HG02678 (cell line): ENCODE measurements at regions not wholly inside any gene's neighbourhood (a gene's known extent, or its start where the extent isn't known, plus 50 kb on each side); places are given as distances from the start of the nearest gene placed in this dataset.

Experiments used
- ATAC-seq: cut with Tn5 transposase; IDR thresholded peaks from one replicate; pipeline ENCODE4 v1.9.1; 2021; ENCODE audit warnings: mild to moderate bottlenecking, moderate library complexity; ENCODE audit not compliant: unreplicated experiment

DNA sequence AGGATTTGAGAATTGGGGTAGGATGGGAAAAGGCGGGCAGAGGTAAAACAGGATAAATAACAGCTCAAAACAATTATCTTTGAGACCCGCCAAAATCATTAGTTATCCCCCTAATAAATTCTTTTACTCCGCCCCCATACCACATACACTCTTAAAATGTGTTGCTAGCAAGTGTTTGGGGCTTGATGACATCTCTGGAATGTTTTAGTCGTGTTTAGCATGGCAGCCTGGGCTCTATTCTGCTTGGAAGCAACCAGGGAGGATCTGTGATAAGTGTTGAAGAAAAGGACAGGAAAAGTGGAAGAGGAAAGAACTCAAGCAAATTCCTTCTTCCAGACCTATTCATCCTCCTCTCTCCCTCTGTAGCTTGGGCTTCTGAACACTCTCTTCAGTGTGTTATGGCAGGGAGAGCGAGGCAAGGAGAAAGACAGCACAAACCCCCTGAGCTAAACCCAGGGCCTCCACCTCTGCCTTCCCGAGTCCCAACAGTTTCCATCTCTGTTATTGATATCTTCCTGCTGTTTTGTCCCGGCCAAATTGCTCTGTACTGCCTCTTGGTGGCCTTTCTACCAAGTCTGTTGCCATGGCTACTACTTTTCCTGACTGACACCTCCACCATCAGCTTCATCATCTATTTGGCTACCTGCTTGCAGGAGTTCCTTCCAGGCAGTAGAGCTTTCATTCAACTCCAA is 135.8 kb downstream of the RPL22L1 start:
- ATAC-seq: no peak

DNA sequence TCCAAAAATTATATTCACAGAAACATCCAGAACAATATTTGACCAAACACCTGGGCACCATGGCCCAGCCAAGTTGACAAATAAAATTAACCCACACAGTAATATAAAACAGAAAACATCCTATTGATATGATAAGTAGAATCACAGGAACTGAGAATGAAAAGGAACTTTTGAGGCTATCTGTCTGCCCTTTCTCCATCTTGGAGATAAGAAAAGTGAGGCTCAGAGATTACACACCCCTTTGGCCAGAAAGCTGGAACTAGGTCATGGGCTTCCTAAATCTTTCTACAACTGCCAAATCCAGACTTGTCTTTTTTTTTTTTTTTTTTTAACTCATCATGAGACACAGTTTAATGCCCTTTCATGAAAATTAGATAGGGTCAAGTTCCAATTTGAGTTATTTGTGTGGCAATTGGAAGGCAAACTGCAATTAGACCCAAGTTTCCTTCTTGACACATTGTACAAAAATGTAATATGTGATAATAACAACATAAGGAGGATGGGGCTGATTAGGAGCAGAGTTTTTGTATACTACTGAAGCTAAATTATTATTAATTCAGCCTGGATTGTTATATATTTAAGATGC is 137.2 kb downstream of the RPL22L1 start:
- ATAC-seq: no peak

DNA sequence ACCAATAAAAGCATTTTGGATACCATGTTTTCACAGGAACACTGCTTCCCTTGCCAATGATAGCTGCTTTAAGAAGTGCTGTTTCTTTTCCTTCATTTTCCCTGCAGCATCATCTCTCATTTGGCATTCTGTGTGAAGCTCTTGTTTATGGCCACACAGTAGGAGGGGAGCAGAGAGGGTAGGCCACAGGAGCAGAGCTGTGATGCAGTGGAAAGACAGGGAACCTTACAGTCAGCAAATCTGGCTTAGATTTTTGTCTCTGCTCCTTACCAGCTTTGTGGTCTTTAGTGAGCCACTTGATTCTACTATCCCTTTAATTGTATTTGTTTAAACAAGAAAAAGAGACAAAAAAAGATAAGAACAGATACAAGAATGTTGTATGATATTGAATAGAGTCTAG is 138.7 kb downstream of the RPL22L1 start:
- ATAC-seq: no peak

DNA sequence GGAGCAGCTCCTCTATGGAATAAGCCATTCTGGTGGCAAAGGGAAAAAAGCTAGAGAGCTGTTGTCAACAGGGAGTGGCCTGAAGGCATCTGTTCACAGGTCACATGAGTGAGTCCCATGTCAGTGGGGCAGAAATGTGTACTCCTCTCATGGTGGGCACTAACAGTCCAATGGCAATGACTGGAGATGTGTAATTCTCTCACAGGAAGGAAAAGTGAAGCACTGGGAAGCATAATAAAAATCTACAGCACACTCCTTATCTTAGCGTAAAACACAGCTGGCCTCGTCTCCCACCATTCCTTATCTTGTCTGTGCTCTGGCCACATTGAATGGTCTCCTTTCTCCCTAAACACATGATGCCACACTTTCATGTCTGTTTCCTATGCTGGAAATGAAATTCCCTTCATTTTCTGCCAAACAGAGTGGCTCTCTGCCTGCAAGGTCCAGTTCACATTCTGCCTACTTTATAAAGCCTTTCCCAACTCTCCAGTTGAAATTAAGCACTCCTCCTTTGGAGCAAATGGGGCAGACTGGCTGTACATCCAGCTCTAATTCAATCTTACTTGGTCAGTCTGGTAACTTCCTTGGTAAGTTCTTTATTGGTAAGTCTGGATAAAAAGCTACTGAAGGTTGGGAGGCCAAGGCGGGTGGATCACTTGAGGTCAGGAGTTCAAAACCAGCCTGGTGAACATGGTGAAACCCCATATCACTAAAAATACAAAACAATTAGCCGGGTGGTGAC is 139.8 kb downstream of the RPL22L1 start:
- no peak for ATAC-seq

DNA sequence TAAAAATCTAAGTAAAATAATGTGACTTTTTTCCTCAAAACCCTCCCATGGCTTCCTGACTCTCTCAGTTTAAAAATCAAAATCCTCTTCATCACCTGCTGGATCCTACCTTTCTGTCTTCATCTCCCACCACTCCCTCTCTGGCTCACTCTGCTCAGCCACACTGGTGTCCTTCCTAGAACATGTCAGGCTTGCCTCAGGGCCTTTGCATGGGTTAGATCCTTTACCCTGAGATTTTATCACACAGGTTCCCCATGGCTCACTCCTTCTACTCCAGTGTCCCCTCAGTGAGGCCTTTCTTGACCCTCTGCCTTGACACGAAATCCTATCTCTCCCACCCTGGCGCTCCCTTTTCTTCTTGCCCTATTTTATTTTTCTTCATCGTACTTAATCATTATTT is 141.8 kb downstream of the RPL22L1 start:
- ATAC-seq: no peak

DNA sequence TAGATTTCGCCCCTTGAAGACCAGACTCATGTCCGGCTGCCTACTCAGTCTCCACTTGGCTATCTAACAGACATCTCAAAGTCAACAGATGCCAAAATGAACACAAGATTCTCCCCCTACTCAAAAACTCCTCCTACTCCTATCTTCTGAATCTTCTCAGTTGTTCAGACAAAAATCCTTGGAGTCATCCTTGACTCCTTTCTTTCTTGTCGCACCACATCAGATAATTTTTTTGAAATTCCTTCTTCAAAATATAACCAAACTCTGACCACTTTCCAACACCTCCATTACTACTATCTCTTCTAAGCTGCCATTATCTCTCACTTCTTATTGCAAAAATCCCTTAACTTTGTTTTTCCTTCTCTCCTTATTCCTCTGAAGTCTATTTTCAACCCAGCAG is 141.9 kb upstream of the SLC7A14 start:
- ATAC-seq: no peak

DNA sequence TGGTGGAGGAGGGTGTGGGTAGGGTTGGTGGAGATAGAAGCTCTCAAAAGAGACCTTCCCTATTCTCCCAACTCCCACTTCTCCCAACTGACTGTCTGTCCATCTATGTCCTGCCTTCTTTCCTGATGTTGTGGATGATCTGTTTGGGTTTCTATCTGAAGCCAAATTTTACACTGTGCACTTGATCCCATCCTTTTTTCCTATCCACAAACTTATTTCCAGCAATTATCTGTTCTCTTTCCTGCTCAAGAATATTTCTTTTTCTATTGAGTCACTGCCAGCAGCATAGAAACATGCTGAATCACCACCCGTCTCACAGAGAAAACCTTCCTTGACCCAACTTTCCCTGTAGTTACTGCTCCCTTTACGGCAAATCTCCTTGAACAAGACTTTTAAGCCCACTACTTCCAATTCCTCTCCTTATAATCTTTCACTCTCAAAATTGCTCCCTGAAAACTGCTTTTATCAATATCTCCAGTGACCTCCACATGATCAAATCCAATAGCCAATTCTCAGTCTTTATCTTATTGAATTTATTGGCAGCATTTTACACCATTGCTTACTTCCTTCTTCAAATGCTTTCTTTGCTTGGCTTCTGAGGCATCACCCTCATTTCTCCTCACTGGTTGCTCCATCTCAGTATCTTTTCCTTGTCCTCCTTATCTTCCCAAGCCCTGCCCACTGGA is 141.2 kb upstream of the SLC7A14 start:
- ATAC-seq: no peak

DNA sequence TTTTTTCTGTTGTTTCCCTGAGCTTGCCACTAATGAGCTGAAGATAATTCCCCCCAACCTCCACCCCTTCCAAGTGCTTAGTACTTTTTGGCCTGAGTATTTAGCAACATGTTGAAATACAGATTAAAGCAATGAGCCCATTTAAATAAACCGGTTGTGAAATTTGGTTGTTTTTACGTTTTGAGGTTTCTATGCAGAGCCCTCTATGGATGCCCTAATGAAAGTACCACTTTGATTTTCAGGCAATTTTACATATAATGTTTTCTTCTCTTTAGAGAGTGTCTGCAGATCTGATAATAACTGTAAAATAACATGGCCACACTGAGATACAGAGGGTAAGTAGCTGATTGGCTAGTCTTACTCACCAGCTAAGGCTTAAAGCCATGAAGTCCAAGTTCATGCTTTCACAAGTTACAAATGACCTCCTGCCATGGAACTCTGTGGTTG is 139.4 kb upstream of the SLC7A14 start:
- ATAC-seq: no peak

DNA sequence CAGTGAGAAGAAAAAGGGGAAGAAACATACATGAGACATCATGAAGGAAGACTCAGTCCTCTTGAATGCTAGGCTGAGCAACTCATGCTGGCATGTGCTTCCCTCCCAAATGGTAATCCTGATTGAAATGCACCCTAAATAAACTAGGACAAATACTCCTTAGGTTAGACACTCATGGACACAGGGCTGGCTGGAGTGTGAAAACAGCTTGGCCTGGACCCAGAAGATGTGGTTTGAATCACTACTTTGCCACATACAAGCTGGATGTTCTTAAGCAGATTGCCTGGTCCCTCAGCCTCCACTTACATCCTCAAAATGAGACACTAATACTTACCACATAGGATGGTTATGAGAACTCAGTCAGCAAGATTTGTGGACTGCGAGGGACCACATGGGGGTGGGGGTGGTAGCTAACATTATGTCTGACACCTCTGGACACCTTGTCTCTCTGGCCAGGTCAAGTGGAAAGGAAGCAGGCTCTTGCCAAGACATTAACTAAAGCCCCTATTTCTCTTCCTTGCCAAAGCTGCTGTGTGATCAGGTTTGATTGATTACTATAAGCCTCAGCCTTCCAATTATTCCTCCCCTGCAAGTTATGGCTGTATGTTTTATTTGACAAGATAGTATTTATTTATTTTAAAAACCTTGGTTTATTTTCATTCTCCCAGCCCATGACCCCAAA is 138.9 kb upstream of the SLC7A14 start:
- no peak for ATAC-seq

DNA sequence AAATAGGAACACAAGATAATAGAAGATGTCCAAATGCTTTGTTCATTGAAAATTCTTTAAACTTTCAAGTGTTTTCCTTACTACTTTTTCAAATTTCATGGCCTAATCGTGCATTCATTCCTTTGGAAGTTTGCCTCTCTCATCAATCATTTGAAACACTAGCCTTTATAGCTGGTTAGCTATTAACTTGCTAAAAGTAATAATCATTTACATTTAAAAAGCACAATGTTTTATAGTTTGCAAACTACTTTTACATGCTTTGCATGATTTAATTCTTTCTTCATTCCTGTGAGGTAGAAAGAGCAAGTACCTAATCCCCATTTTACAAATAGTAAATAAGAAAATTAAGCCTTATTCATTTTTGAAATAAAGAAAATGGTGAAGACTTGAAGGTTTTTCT is 137.4 kb upstream of the SLC7A14 start:
- no peak for ATAC-seq

DNA sequence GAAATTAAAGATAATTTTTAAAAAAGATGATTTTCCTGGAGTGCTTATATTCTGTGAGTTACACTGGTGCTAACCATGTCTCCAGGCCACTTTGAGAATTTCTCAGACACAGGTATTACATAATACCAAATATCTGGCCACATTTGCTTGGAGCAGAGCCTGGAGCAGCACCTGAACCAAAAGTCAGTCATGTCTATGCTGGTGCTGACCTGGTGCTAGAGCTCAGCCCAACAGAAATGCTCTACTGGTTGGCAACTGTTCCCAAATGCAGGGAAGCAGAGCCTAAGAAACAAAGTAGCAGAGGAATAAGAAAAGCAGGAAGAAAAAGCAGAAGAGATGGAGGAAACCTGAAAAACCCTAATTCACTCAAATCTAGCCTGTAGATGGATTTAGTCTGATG is 135.7 kb upstream of the SLC7A14 start:
- no peak for ATAC-seq

DNA sequence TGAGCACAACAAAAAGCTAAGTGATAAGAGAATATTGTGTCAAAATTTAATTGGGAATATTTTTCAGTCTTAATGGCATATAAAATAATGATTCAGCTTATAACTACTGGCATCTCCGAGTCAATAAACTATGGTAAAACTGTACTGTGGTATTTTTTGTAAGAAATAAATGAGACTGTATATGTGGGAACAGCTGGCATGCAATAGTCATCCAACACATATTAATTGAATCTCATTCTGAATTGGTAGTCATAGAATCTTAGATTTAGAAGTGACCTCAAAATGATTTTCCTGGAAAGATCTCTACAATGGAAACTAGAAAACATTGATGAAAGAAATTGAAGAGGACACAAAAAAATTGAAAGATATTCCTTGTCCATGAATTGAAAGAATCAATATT is 133.4 kb upstream of the SLC7A14 start:
- no peak for ATAC-seq

DNA sequence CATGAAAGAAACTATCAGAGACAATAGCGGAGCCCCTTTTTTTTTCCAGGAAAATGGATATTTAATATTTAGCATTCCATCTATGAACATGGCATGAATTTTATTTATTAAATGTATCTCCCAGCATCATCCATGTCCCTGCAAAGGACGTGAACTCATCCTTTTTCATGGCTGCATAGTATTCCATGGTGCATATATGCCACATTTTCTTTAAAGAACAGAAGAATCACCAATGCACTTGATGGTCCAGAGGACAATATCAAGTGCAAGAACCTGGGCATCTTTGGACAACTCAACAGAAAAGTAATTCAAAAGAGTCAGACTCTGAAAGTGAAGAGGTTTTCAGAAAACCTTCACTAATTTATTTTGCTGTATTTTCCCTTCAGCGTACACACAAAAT is 133.0 kb upstream of the SLC7A14 start:
- ATAC-seq: no peak

DNA sequence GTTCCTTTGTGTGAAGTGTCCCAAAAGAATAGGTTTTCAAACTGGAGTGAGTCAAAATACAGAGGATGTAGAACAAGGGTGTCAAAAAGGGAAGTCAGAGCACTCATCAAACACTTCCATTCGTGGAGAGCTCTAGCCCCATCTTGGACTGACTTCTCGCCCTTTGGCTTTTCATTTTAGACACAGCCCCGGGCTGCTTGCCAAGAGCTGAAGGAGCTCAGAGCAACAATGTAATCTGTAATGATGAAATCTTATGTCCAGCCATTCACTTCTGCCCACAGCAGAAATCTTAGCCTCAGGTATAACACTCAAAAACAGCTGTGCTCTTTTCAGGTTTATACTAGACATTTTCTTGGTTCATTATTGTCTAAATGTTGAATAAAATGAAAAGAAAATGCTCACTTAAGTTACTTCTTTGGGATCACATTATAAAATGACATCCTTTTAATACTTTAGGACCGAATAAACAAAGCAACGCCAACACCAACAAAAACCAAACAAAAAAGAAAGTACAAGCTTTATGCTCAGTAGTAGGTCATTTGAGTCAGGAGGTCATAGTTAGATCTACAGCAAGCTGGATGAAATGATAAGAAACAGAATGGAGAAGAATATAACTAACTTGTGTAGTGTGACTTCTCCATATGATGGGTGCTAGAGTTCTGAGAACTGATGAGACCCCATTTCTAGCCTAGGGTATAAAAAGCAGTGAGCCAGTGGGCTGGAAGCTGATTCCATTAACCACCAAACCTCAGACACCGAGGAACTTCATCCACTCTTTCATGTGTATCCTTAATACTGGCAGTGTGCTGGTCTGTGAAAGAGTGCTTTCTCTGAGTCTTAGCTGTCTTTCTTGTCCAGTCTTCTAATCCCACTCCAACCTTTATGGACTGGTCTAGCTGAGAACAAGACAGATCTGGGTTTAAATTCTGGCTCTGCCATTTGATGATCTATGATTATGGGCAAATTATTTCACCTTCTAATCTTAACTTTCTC is 131.8 kb upstream of the SLC7A14 start:
- no peak for ATAC-seq

DNA sequence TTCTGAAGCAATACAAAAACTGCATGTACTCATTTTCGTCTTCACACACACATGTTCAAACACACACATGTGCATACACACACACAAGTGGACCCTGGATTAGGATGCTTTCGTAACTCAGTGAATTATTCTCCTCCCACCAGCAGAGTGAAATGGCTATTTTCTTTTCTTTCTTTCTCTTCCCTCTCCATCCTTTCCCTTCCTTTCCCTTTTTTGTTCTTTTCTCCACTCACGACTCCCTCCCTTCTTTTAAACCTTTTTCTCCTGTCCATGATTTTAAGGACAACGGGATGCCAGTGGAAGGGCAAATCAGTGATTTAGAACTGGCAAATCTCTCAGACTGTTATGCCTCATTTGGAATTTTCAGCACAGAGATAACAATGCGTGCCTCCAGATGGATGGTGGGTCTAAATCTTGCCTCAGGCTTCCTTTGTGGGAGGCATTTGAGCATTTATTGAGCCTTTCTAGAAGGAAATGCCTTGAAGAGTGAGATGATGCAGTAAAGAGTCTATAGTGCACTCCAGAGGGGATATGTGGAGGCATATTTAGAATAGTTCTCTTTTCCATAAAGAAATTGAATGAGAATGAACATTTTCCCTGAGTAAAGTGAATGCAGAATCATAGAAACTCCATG is 130.4 kb upstream of the SLC7A14 start:
- no peak for ATAC-seq

DNA sequence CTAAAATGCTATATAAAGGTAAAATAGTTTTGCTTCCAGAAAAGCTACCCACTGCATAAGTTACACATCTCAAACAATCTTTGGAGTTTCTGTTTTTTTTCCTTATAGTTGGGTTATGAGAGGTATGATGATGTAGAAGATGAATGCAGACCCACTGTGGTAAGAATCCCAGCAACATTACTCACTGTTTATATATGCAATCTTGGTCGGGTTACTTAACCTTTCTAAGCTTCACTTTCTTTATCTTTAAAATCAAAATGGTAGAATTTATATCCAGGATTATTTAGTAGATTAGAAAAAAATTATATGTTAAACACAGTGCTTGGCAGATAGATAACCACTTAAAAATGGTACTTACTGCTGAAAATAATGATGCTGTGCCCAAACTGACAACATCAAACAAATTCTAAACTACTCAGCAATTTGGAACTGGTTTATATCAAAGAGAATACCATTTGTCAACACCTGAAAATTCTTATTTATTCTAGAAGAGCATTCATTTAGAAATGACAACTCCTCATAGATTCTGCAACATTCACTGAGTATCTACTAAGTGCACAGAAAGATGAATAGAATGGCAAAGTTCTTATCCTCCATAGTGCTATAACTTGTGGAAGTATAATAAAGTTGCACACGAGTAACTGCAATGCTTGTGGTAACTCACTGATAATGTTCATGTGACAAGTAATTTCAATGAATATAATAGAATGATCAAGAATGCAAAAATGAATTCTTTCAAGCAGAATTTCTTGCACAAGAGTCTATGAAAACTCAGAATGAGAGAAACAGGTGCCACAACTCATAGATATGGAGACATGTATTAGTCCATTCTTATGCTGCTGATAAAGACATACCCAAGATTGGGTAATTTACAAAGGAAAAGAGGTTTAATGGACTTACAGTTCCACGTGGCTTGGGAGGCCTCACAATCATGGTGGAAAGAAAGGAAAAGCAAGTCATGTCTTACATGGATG is 129.0 kb upstream of the SLC7A14 start:
- no peak for ATAC-seq

DNA sequence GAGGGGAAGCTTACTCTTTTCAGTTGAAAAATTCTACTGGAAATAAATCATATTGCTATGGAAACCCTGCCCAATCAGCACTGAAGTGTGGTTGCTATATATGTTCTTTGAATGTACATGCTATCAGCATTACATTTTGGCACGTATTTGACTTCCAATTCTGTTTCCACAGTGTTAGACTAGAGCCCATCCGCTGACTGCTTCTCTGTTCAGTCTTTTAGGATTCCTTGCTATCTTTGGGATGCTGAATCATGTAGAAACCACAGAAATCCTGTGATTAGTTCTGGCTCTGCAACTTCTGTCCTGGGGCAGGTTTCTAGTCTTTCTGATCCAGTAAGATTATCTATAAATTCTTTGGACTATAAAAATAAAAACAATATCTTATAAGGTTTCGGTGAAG is 128.2 kb upstream of the SLC7A14 start:
- no peak for ATAC-seq

DNA sequence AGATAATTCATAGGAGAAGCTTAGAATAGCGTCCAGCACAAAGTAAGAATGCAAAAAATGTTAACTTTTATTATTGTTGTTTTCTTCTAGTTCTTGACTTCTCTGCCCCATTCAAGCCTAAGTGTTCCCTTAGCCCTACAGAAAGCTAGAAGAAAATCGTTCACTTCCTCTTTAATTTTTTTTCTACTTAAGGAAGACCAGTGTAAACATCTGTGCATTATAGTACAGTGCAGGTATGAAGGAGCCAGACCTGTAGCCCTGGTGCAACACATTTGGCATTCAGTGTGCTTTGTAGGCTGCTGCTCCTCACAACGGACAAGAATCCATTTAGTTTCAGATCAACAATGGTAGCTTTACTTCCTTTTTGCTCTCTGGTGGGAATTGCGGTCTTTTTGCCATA is 127.8 kb upstream of the SLC7A14 start:
- no peak for ATAC-seq
